PC-3 (cell line): ENCODE measurements at regions not wholly inside any gene's neighbourhood (a gene's known extent, or its start where the extent isn't known, plus 50 kb on each side); places are given as distances from the start of the nearest gene placed in this dataset.

ENCODE experiments used
- CTCF ChIP-seq: fragments of 300-600 bp; sonication (generic); conservative IDR thresholded peaks from 2 replicates; pipeline ENCODE4 v1.5.1; 2017; ENCODE audit warnings: antibody characterized with exemption, low read depth, mild to moderate bottlenecking, low read length
- EZH2 ChIP-seq: fragments of 300-600 bp; sonication (generic); IDR thresholded peaks from one replicate; pipeline ENCODE4 v1.6.1; 2017; ENCODE audit warnings: antibody characterized with exemption, mild to moderate bottlenecking, low read length; ENCODE audit not compliant: unreplicated experiment

- TF ChIP-seq CTCF (no peak), EZH2 (no peak)
These were observed 223.6 kb downstream of the IPMK start for GRCh38 chr10:58044072-58044471.
